Endodermal cell (in vitro differentiated cells): ENCODE measurements at regions not wholly inside any gene's neighbourhood (a gene's known extent, or its start where the extent isn't known, plus 50 kb on each side); places are given as distances from the start of the nearest gene placed in this dataset.
A peak's percentile ranks its signal among the peaks of the same experiment; 100 is the strongest.

Experiments used
- DNase-seq: peaks from one replicate; pipeline ENCODE4 v3.0.0-alpha.2; 2017
- H3K27ac ChIP-seq: 2 replicates; pipeline ENCODE4 v1.5.1; 2013; ENCODE audit warnings: mild to moderate bottlenecking, low read depth, low read length, moderate library complexity
- H3K27me3 ChIP-seq: 2 replicates; pipeline ENCODE4 v1.6.1; 2013; ENCODE audit warnings: mild to moderate bottlenecking, low read length, moderate library complexity; ENCODE audit not compliant: insufficient read depth, control insufficient read depth, poor library complexity, severe bottlenecking
- H3K36me3 ChIP-seq: 2 replicates; pipeline ENCODE4 v1.7.0; 2013; ENCODE audit warnings: mild to moderate bottlenecking, low read length, moderate library complexity; ENCODE audit not compliant: control insufficient read depth, insufficient read depth
- H3K4me1 ChIP-seq: one replicate; pipeline ENCODE4 v1.7.0; 2013; ENCODE audit warnings: low read length; ENCODE audit not compliant: control insufficient read depth, insufficient read depth
- H3K4me3 ChIP-seq: 2 replicates; pipeline ENCODE4 v1.5.1; 2013; ENCODE audit warnings: mild to moderate bottlenecking, low read length, moderate library complexity
- H3K9ac ChIP-seq: 2 replicates; pipeline ENCODE4 v1.6.1; 2013; ENCODE audit warnings: mild to moderate bottlenecking, low read length, moderate library complexity; ENCODE audit not compliant: poor library complexity, severe bottlenecking; ENCODE audit errors: extremely low read depth
- H3K9me3 ChIP-seq: 2 replicates; pipeline ENCODE4 v1.6.1; 2013; ENCODE audit warnings: mild to moderate bottlenecking, low read length, moderate library complexity; ENCODE audit not compliant: control insufficient read depth
- H3K27ac Mint-ChIP-seq: 2 replicates; pipeline ENCODE4 v1.8.0; 2020; ENCODE audit warnings: mixed read lengths
- H3K27me3 Mint-ChIP-seq: 2 replicates; pipeline ENCODE4 v1.8.0; 2021; ENCODE audit warnings: mild to moderate bottlenecking, mixed read lengths; ENCODE audit not compliant: insufficient read depth
- H3K36me3 Mint-ChIP-seq: 2 replicates; pipeline ENCODE4 v1.8.0; 2020; ENCODE audit warnings: low read depth, mixed read lengths
- H3K4me1 Mint-ChIP-seq: 2 replicates; pipeline ENCODE4 v1.8.0; 2020; ENCODE audit warnings: mixed read lengths
- H3K4me3 Mint-ChIP-seq: 2 replicates; pipeline ENCODE4 v1.8.0; 2020; ENCODE audit warnings: mild to moderate bottlenecking, moderate library complexity, mixed read lengths
- H3K9me3 Mint-ChIP-seq: 2 replicates; pipeline ENCODE4 v1.8.0; 2020; ENCODE audit warnings: mild to moderate bottlenecking, mixed read lengths
- CTCF ChIP-seq: fragments of 200-600 bp; sonication (generic); conservative IDR thresholded peaks from 2 replicates; pipeline ENCODE4 v1.5.0; 2021; ENCODE audit warnings: antibody characterized with exemption, mild to moderate bottlenecking
- WGBS, 2 experiments: methylation state at CpG; one replicate each; pipeline versions ENCODE4 v1.1.5 to v1.1.7; 2013; ENCODE audit warnings: missing lambda C conversion rate in 2 of 2, mixed read lengths in 1 of 2; ENCODE audit not compliant: insufficient coverage in 1 of 2, insufficient read length in 1 of 2; 5-methylcytosine and 5-hydroxymethylcytosine counted together

GRCh38 chr20:39462416-39462945, 500.3 kb downstream of the DHX35 start:
- Mint-ChIP-seq H3K4me1 (peaks cover 2% of the 10 kb centered on the region), H3K27me3 (peaks cover 18% of the 10 kb centered on the region), H3K36me3 (no peaks in the 10 kb centered on the region), H3K4me3 (no peak overlapping the region), H3K9me3 (peaks cover 21% of the 10 kb centered on the region), H3K27ac (no peak overlapping the region)
- Histone ChIP-seq H3K9me3 (peaks cover 33% of the 10 kb centered on the region), H3K27me3 (peaks cover 4% of the 10 kb centered on the region), H3K4me3 (no peak overlapping the region), H3K36me3 (no peaks in the 10 kb centered on the region), H3K4me1 (no peaks in the 10 kb centered on the region), H3K27ac (no peak overlapping the region), H3K9ac (no peak overlapping the region)
- WGBS, 2 experiments, result 95 to 100% methylated on average over 2 to 5 of the region's 5 CpGs
- no peak for TF ChIP-seq CTCF
- no peak for DNase-seq

GRCh38 chr20:39458452-39458851, 496.3 kb downstream of the DHX35 start:
- H3K36me3 Mint-ChIP-seq, result no peaks in the 10 kb centered on the region
- Histone ChIP-seq H3K4me3 (no peak overlapping the region), H3K27me3 (peaks cover 4% of the 10 kb centered on the region), H3K4me1 (no peaks in the 10 kb centered on the region), H3K27ac (no peak overlapping the region), H3K36me3 (no peaks in the 10 kb centered on the region), H3K9me3 (peaks cover 9% of the 10 kb centered on the region), H3K9ac (no peak overlapping the region)
- H3K4me1 Mint-ChIP-seq, result no peaks in the 10 kb centered on the region
- no peak for DNase-seq
- no peak for TF ChIP-seq CTCF
- H3K9me3 Mint-ChIP-seq, result no peaks in the 10 kb centered on the region
- 85 to 100% methylated on average over 1 of the region's 1 CpG for WGBS, 2 experiments
- H3K4me3 Mint-ChIP-seq, result no peak overlapping the region
- H3K27me3 Mint-ChIP-seq, result peaks cover 14% of the 10 kb centered on the region
- H3K27ac Mint-ChIP-seq, result no peak overlapping the region

- no peak overlapping the region for H3K4me3 Mint-ChIP-seq
Observed at GRCh38 chr20:39453890-39454289, 491.7 kb downstream of the DHX35 start.

More at GRCh38 chr20:39453890-39454289, 491.7 kb downstream of the DHX35 start:
- Mint-ChIP-seq H3K4me1 (no peaks in the 10 kb centered on the region), H3K36me3 (no peaks in the 10 kb centered on the region), H3K27me3 (peaks cover 6% of the 10 kb centered on the region), H3K27ac (no peak overlapping the region), H3K9me3 (no peaks in the 10 kb centered on the region)
- Histone ChIP-seq H3K27me3 (no peaks in the 10 kb centered on the region), H3K9me3 (no peaks in the 10 kb centered on the region), H3K4me1 (no peaks in the 10 kb centered on the region), H3K27ac (no peak overlapping the region), H3K36me3 (no peaks in the 10 kb centered on the region), H3K9ac (no peak overlapping the region), H3K4me3 (no peak overlapping the region)
- TF ChIP-seq CTCF, result no peak
- 68 to 81% methylated on average over 5 to 6 of the region's 6 CpGs for WGBS, 2 experiments
- peak; percentile 47 for DNase-seq
